ENCODE measurements at regions not wholly inside any gene's neighbourhood (a gene's known extent, or its start where the extent isn't known, plus 50 kb on each side); places are given as distances from the start of the nearest gene placed in this dataset.

- TF ChIP-seq CTCF (IDR thresholded peaks at IDR 0.05) (no peak), POLR2A (IDR thresholded peaks at IDR 0.05) (no peak)
These were observed 851.5 kb downstream of the MAFB start for GRCh38 chr20:39837561-39837960.
